ENCODE measurements at regions not wholly inside any gene's neighbourhood (a gene's known extent, or its start where the extent isn't known, plus 50 kb on each side); places are given as distances from the start of the nearest gene placed in this dataset.
"Not testable (repeated sequence)": the region's sequence is repeated elsewhere in the genome, so short reads cannot be mapped to it uniquely, and the experiment has no call there.

- no peak for DNase-seq
- TF ChIP-seq POLR2A (IDR thresholded peaks at IDR 0.05): no peak
- TF ChIP-seq CTCF (IDR thresholded peaks at IDR 0.05): no peak
These were observed 505.9 kb upstream of the CCNG1 start for GRCh38 chr5:162931501-162931900.

GRCh38 chr5:162939991-162940390 is 497.4 kb upstream of the CCNG1 start:
- DNase-seq: no peak
- H3K9me3 ChIP-seq: no peaks in the 10 kb centered on the region
- no peaks in the 10 kb centered on the region for H3K36me3 ChIP-seq
- H3K4me3 ChIP-seq: no peak overlapping the region
- no peaks in the 10 kb centered on the region for H3K4me1 ChIP-seq
- H3K27me3 ChIP-seq: no peaks in the 10 kb centered on the region
- TF ChIP-seq CTCF (IDR thresholded peaks at IDR 0.05): no peak
- TF ChIP-seq POLR2A (IDR thresholded peaks at IDR 0.05): no peak
- H3K27ac ChIP-seq: no peak overlapping the region

More at GRCh38 chr5:162931501-162931900, 505.9 kb upstream of the CCNG1 start:
- Histone ChIP-seq H3K27ac (no peak overlapping the region), H3K36me3 (no peaks in the 10 kb centered on the region), H3K4me1 (no peaks in the 10 kb centered on the region), H3K4me3 (no peak overlapping the region), H3K27me3 (no peaks in the 10 kb centered on the region), H3K9me3 (no peaks in the 10 kb centered on the region)

GRCh38 chr5:162948677-162949076 is 488.7 kb upstream of the CCNG1 start:
- TF ChIP-seq CTCF (IDR thresholded peaks at IDR 0.05) (no peak), POLR2A (IDR thresholded peaks at IDR 0.05) (no peak)
- Histone ChIP-seq H3K27me3 (no peaks in the 10 kb centered on the region), H3K36me3 (no peaks in the 10 kb centered on the region), H3K4me3 (no peak overlapping the region), H3K9me3 (no peaks in the 10 kb centered on the region), H3K27ac (no peak overlapping the region), H3K4me1 (no peaks in the 10 kb centered on the region)
- DNase-seq: no peak

- H3K4me1 ChIP-seq: no peaks in the 10 kb centered on the region
- no peak for DNase-seq
- H3K27me3 ChIP-seq: no peaks in the 10 kb centered on the region
These were observed 480.8 kb upstream of the CCNG1 start for GRCh38 chr5:162956570-162956969.

GRCh38 chr5:162964144-162964543 is 473.3 kb upstream of the CCNG1 start:
- H3K4me3 ChIP-seq, H3K36me3 ChIP-seq, H3K4me1 ChIP-seq, H3K27me3 ChIP-seq, DNase-seq, H3K9me3 ChIP-seq, H3K27ac ChIP-seq: not testable (repeated sequence)

More at GRCh38 chr5:162956570-162956969, 480.8 kb upstream of the CCNG1 start:
- H3K36me3 ChIP-seq: no peaks in the 10 kb centered on the region
- H3K27ac ChIP-seq: no peak overlapping the region
- H3K9me3 ChIP-seq: no peaks in the 10 kb centered on the region
- TF ChIP-seq POLR2A (IDR thresholded peaks at IDR 0.05) (no peak), CTCF (IDR thresholded peaks at IDR 0.05) (no peak)
- no peak overlapping the region for H3K4me3 ChIP-seq

- Histone ChIP-seq H3K4me3 (no peak overlapping the region), H3K36me3 (no peaks in the 10 kb centered on the region), H3K9me3 (no peaks in the 10 kb centered on the region), H3K4me1 (no peaks in the 10 kb centered on the region), H3K27ac (no peak overlapping the region), H3K27me3 (no peaks in the 10 kb centered on the region)
- no peak for DNase-seq
- TF ChIP-seq CTCF (IDR thresholded peaks at IDR 0.05) (no peak), POLR2A (IDR thresholded peaks at IDR 0.05) (no peak)
These were observed 447.3 kb upstream of the CCNG1 start for GRCh38 chr5:162990063-162990462.
